Activated CD8-positive, alpha-beta T cell treated with anti-CD3 and anti-CD28 coated beads for 36 hours (primary cell): ENCODE measurements at regions not wholly inside any gene's neighbourhood (a gene's known extent, or its start where the extent isn't known, plus 50 kb on each side); places are given as distances from the start of the nearest gene placed in this dataset.

Experiments
- ATAC-seq: fragments of 200-7000 bp; cut with Tn5 transposase; one replicate; pipeline ENCODE4 v1.10.0; 2021; ENCODE audit warnings: mild to moderate bottlenecking, moderate library complexity
- CTCF ChIA-PET: fragments of 350-600 bp; sonication (Branson Sonifier 250); formaldehyde crosslinking; loops from one replicate; lab custom pipeline; 2021; ENCODE audit warnings: antibody characterized with exemption; lab: Charles Lee
- POLR2A ChIA-PET: fragments of 350-600 bp; sonication (Branson Sonifier 250); formaldehyde crosslinking; loops from one replicate; lab custom pipeline; 2021; ENCODE audit warnings: antibody characterized with exemption; lab: Charles Lee
- DNase-seq: peaks from one replicate; pipeline ENCODE4 v3.0.0-alpha.2; 2020
- H3K27ac Mint-ChIP-seq: one replicate; pipeline ENCODE4 v1.8.0; 2021; ENCODE audit warnings: mild to moderate bottlenecking, mixed read lengths
- H3K27me3 Mint-ChIP-seq: one replicate; pipeline ENCODE4 v1.8.0; 2021; ENCODE audit warnings: mixed read lengths
- H3K36me3 Mint-ChIP-seq: one replicate; pipeline ENCODE4 v1.8.0; 2021; ENCODE audit warnings: low read depth, mixed read lengths
- H3K4me1 Mint-ChIP-seq: one replicate; pipeline ENCODE4 v1.8.0; 2021; ENCODE audit warnings: low read depth, mixed read lengths
- H3K4me3 Mint-ChIP-seq: one replicate; pipeline ENCODE4 v1.8.0; 2021; ENCODE audit warnings: mild to moderate bottlenecking, moderate library complexity, mixed read lengths
- H3K9me3 Mint-ChIP-seq: one replicate; pipeline ENCODE4 v1.8.0; 2021; ENCODE audit warnings: mixed read lengths
- CTCF ChIP-seq: fragments of 200-600 bp; IDR thresholded peaks from one replicate; pipeline ENCODE4 v1.8.0; 2022; ENCODE audit warnings: antibody characterized with exemption, mild to moderate bottlenecking
- intact Hi-C: fragments of 100-400 bp; cut with micrococcal nuclease; formaldehyde crosslinking; loops from one replicate; pipeline ENCODE4 v1.10.0; 2022

GRCh38 chr20:11550657-11551338 is 366.9 kb upstream of the BTBD3 start:
- POLR2A ChIA-PET = no interaction called here

GRCh38 chr20:11551479-11551878 is 366.2 kb upstream of the BTBD3 start:
- ChIA-PET POLR2A (no interaction called here), CTCF (no interaction called here)
- Mint-ChIP-seq H3K4me3 (no peak overlapping the region), H3K4me1 (no peaks in the 10 kb centered on the region), H3K36me3 (no peaks in the 10 kb centered on the region), H3K27ac (no peak overlapping the region), H3K9me3 (peaks cover 3% of the 10 kb centered on the region), H3K27me3 (no peaks in the 10 kb centered on the region)
- DNase-seq (no peak), ATAC-seq (no peak)
- intact Hi-C loops = no loop called here
- TF ChIP-seq CTCF = no peak

More at GRCh38 chr20:11550657-11551338, 366.9 kb upstream of the BTBD3 start:
- H3K4me1 Mint-ChIP-seq = no peaks in the 10 kb centered on the region
- no peak for DNase-seq
- no peaks in the 10 kb centered on the region for H3K27me3 Mint-ChIP-seq
- peaks cover 3% of the 10 kb centered on the region for H3K9me3 Mint-ChIP-seq
- CTCF ChIA-PET = no interaction called here
- ATAC-seq = no peak
- no peaks in the 10 kb centered on the region for H3K36me3 Mint-ChIP-seq
- no peak for TF ChIP-seq CTCF
- no peak overlapping the region for H3K4me3 Mint-ChIP-seq
- no peak overlapping the region for H3K27ac Mint-ChIP-seq
- intact Hi-C loops = no loop called here

- ATAC-seq (no peak), DNase-seq (no peak)
- ChIA-PET POLR2A (no interaction called here), CTCF (no interaction called here)
- TF ChIP-seq CTCF = no peak
- H3K27me3 Mint-ChIP-seq = no peaks in the 10 kb centered on the region
- peaks cover 3% of the 10 kb centered on the region for H3K9me3 Mint-ChIP-seq
- H3K36me3 Mint-ChIP-seq = no peaks in the 10 kb centered on the region
- no peak overlapping the region for H3K4me3 Mint-ChIP-seq
- no peak overlapping the region for H3K27ac Mint-ChIP-seq
- intact Hi-C loops = no loop called here
- H3K4me1 Mint-ChIP-seq = no peaks in the 10 kb centered on the region
These were observed 364.1 kb upstream of the BTBD3 start for GRCh38 chr20:11553603-11554002.

GRCh38 chr20:11555510-11555909 is 362.2 kb upstream of the BTBD3 start:
- Mint-ChIP-seq H3K9me3 (peaks cover 6% of the 10 kb centered on the region), H3K27ac (no peak overlapping the region), H3K4me3 (no peak overlapping the region), H3K4me1 (no peaks in the 10 kb centered on the region), H3K36me3 (no peaks in the 10 kb centered on the region), H3K27me3 (no peaks in the 10 kb centered on the region)
- DNase-seq = no peak
- no peak for ATAC-seq
- intact Hi-C loops = no loop called here
- no peak for TF ChIP-seq CTCF
- POLR2A ChIA-PET = no interaction called here
- CTCF ChIA-PET = interaction anchor here (0.9 kb wide), 1 partner anchor 457 kb away, joined by 3 read pairs; no protein-coding TSS in a partner anchor

- CTCF ChIA-PET = interaction anchor here (0.9 kb wide), 1 partner anchor 456 kb away, joined by 3 read pairs; no protein-coding TSS in a partner anchor
- ATAC-seq = no peak
- DNase-seq = no peak
- H3K36me3 Mint-ChIP-seq = no peaks in the 10 kb centered on the region
- no peak overlapping the region for H3K4me3 Mint-ChIP-seq
- no peaks in the 10 kb centered on the region for H3K4me1 Mint-ChIP-seq
- no peaks in the 10 kb centered on the region for H3K27me3 Mint-ChIP-seq
- intact Hi-C loops = no loop called here
- H3K9me3 Mint-ChIP-seq = peaks cover 6% of the 10 kb centered on the region
- no peak overlapping the region for H3K27ac Mint-ChIP-seq
- POLR2A ChIA-PET = no interaction called here
- no peak for TF ChIP-seq CTCF
These were observed 361.3 kb upstream of the BTBD3 start for GRCh38 chr20:11556410-11556809.
